ENCODE measurements at regions not wholly inside any gene's neighbourhood (a gene's known extent, or its start where the extent isn't known, plus 50 kb on each side); places are given as distances from the start of the nearest gene placed in this dataset.

- no peaks in the 10 kb centered on the region for H3K9me3 ChIP-seq (ENCODE audit: low read depth, low read length)
- no peak for DNase-seq (ENCODE audit: insufficient read length, low spot score, missing footprints)
- no peak overlapping the region for H3K27ac ChIP-seq (ENCODE audit: low read depth, low read length)
- H3K79me2 ChIP-seq (ENCODE audit: insufficient read depth, low read length), result no peaks in the 10 kb centered on the region
- H3K4me3 ChIP-seq (ENCODE audit: insufficient read depth, low read length), result no peak overlapping the region
- no peak overlapping the region for H3K4me2 ChIP-seq (ENCODE audit: insufficient read depth, low read length)
- H2AFZ ChIP-seq (ENCODE audit: low read length), result no peak overlapping the region
- TF ChIP-seq CTCF (IDR thresholded peaks at IDR 0.05; ENCODE audit: extremely low read depth, low read depth, low read length), result no peak
- H3K36me3 ChIP-seq (ENCODE audit: insufficient read depth, low read length), result no peaks in the 10 kb centered on the region
- no peaks in the 10 kb centered on the region for H4K20me1 ChIP-seq (ENCODE audit: insufficient read depth, low read length)
- H3K27me3 ChIP-seq (ENCODE audit: insufficient read depth, low read length), result peaks cover 39% of the 10 kb centered on the region
- H3K4me1 ChIP-seq (ENCODE audit: insufficient read depth, low read length), result no peaks in the 10 kb centered on the region
These were observed 266.2 kb upstream of the FOXF1 start for GRCh38 chr16:86244158-86244557.

- H3K27ac ChIP-seq (ENCODE audit: low read depth, low read length), result no peak overlapping the region
- H2AFZ ChIP-seq (ENCODE audit: low read length), result no peak overlapping the region
- no peak overlapping the region for H3K4me2 ChIP-seq (ENCODE audit: insufficient read depth, low read length)
- H3K4me1 ChIP-seq (ENCODE audit: insufficient read depth, low read length), result no peaks in the 10 kb centered on the region
- no peaks in the 10 kb centered on the region for H3K36me3 ChIP-seq (ENCODE audit: insufficient read depth, low read length)
- H3K9me3 ChIP-seq (ENCODE audit: low read depth, low read length), result no peaks in the 10 kb centered on the region
- H3K4me3 ChIP-seq (ENCODE audit: insufficient read depth, low read length), result no peak overlapping the region
- peaks cover 34% of the 10 kb centered on the region for H3K27me3 ChIP-seq (ENCODE audit: insufficient read depth, low read length)
- no peak for DNase-seq (ENCODE audit: insufficient read length, low spot score, missing footprints)
- H4K20me1 ChIP-seq (ENCODE audit: insufficient read depth, low read length), result no peaks in the 10 kb centered on the region
- no peak for TF ChIP-seq CTCF (IDR thresholded peaks at IDR 0.05; ENCODE audit: extremely low read depth, low read depth, low read length)
- H3K79me2 ChIP-seq (ENCODE audit: insufficient read depth, low read length), result no peaks in the 10 kb centered on the region
These were observed 265.4 kb upstream of the FOXF1 start for GRCh38 chr16:86244936-86245335.

GRCh38 chr16:86245351-86245750, 265.0 kb upstream of the FOXF1 start:
- TF ChIP-seq CTCF (IDR thresholded peaks at IDR 0.05; ENCODE audit: extremely low read depth, low read depth, low read length), result no peak
- no peaks in the 10 kb centered on the region for H4K20me1 ChIP-seq (ENCODE audit: insufficient read depth, low read length)
- no peaks in the 10 kb centered on the region for H3K36me3 ChIP-seq (ENCODE audit: insufficient read depth, low read length)
- no peak overlapping the region for H3K27ac ChIP-seq (ENCODE audit: low read depth, low read length)
- no peaks in the 10 kb centered on the region for H3K79me2 ChIP-seq (ENCODE audit: insufficient read depth, low read length)
- DNase-seq (ENCODE audit: insufficient read length, low spot score, missing footprints), result no peak
- H3K9me3 ChIP-seq (ENCODE audit: low read depth, low read length), result no peaks in the 10 kb centered on the region
- no peaks in the 10 kb centered on the region for H3K4me1 ChIP-seq (ENCODE audit: insufficient read depth, low read length)
- H2AFZ ChIP-seq (ENCODE audit: low read length), result no peak overlapping the region
- H3K4me2 ChIP-seq (ENCODE audit: insufficient read depth, low read length), result no peak overlapping the region
- H3K4me3 ChIP-seq (ENCODE audit: insufficient read depth, low read length), result no peak overlapping the region
- H3K27me3 ChIP-seq (ENCODE audit: insufficient read depth, low read length), result peaks cover 31% of the 10 kb centered on the region

- Histone ChIP-seq H2AFZ (ENCODE audit: low read length) (no peak overlapping the region), H3K27me3 (ENCODE audit: insufficient read depth, low read length) (peaks cover 26% of the 10 kb centered on the region), H3K9me3 (ENCODE audit: low read depth, low read length) (no peaks in the 10 kb centered on the region), H3K27ac (ENCODE audit: low read depth, low read length) (no peak overlapping the region), H3K4me2 (ENCODE audit: insufficient read depth, low read length) (no peak overlapping the region), H3K4me1 (ENCODE audit: insufficient read depth, low read length) (no peaks in the 10 kb centered on the region), H3K36me3 (ENCODE audit: insufficient read depth, low read length) (no peaks in the 10 kb centered on the region), H4K20me1 (ENCODE audit: insufficient read depth, low read length) (no peaks in the 10 kb centered on the region), H3K79me2 (ENCODE audit: insufficient read depth, low read length) (no peaks in the 10 kb centered on the region), H3K4me3 (ENCODE audit: insufficient read depth, low read length) (no peak overlapping the region)
- no peak for DNase-seq (ENCODE audit: insufficient read length, low spot score, missing footprints)
- TF ChIP-seq CTCF (IDR thresholded peaks at IDR 0.05; ENCODE audit: extremely low read depth, low read depth, low read length), result no peak
These were observed 264.4 kb upstream of the FOXF1 start for GRCh38 chr16:86245895-86246294.
